ENCODE measurements at regions not wholly inside any gene's neighbourhood (a gene's known extent, or its start where the extent isn't known, plus 50 kb on each side); places are given as distances from the start of the nearest gene placed in this dataset.

DNA sequence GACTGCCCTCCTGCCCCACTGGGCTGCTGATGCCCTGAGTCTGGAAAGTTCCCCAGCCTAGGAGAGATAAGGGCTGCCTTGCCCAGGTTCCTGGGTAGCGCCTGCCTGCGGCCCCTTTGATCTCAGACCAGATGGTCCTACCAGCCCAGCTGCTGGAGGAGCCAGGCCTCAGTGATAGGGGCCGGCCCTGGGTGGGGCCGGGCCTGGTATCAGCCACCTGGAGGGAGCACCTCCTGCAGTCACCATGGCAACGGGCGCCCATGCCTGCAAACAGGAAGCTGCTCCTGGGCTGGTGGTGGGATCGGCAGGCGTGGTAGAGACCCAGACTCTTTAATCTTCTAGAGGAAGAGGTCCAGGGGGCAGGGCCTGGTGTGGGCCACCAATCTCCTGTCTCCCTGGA, 119.7 kb upstream of the WNT4 start:
- in situ Hi-C loops (cut with MboI; ENCODE audit: low sequenced_read_pairs) = no loop called here

DNA sequence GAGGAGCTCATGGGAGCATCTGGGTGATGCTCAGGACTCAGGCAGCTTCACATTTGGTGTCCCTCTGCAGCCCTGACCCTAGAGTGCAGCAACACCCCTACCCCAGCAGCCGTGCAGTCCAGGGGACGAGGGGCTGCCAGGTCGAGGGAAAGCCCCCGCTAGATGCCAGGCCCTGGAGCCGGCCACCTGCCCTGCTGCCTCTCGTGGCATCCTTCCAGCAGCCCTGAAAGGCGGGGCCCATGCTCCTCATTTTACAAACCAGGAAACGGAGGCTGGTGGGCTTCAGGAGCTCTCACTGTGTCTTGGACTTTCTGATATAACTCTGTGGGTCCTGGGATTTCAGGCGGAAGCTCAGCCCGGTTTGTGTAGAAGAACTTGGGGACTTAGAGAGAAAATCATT, 120.5 kb upstream of the WNT4 start:
- in situ Hi-C loops (cut with MboI; ENCODE audit: low sequenced_read_pairs) = no loop called here

DNA sequence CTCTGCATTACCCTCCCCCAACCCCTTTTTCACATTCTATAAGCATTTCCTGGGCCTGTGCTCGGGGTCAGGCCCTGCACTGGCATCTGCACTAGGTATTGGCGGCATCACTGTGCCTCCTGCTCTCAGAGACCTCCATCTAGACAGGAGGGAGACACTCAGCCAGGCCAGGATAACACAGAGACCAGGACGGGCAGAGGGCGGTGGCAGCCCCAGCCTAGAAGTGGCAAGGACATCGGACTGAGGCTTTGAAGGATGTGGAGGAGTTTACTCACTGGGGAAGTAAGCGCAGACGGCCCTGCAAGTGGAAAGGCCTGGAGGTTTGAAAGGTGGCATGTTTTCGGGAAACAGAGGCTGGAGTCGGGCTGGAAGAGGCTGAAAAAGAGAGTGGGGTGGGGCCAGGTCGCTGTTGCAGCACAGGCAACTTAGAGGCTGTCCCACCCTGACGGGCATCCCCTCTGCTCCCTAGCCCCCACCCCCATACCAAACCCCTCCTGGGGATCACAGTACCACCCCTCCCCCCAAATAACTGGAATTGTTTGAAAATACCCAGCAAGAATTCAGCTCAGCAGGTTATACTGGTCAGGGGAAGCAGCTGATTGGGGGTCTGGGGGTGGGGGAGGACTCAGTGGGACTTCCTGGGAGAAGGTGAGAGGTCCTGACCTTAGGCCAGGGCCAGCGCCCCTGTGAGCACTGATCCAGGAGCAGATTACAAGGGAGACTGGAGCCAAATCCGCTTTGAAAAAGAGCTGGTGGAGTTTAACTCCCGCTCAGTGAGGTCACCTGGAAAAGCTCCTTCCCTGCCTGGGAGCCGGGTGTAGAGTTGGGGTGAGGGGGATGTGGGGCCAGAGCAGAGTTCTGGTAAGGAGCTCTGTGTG, 121.8 kb upstream of the WNT4 start:
- in situ Hi-C loops (cut with MboI; ENCODE audit: low sequenced_read_pairs) = no loop called here

DNA sequence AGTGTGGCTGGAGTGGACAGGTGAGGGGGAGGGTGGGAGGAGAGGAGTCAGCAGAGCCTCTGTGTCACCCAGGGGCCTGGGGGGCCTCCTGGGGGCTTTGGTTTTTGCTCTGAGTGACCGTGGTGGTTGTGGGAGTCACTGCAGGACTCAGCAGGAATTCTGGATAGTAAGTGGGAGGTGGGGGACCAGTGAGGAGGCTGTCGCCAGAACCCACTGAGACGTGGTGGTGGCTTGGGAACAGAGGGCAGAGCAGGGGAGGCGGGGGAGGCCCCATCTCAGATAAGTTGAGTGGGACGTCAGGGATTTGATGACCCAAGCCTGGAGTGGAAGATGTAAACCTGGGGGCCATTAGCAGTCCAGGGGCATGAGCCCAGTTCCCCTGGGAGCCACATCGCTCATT, 123.2 kb upstream of the WNT4 start:
- in situ Hi-C loops (cut with MboI; ENCODE audit: low sequenced_read_pairs) = no loop called here

DNA sequence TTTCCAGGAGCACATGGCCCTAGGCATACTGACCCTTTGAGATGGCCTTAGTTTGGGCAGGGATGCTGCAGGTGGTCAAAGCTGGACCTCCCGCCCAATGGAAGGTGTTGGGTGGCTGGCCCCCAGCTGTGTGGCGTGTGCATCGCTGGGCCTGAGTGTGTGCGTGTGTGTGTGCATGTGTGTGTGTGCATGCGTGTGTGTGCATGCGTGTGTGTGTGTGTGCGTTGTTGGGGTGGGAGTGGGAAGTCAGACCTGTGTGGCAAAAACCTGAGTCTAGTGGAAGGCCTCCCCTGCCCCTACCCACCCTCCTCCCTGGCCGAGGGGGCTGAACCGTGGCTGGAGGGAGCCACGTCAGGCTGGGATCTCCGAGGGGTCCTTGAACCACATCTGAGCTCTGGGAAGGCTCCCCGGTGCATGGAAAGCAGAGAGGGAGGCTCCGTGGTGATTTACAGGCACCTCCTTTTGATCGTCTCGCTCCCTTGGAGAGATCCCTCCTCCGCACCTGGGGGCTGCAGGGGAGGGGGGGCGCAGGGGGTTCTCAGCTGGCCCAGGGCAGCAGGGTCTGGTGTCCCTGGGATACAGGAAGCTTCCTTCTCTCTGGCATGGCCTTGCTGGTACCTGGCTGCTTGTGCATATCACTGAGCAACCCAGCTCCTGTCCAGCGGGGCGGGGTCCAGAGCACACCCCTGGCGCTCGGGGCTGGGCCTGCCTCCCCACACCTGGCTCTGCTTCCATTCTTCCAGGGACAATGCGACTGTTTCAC, 124.7 kb upstream of the WNT4 start:
- in situ Hi-C loops (cut with MboI; ENCODE audit: low sequenced_read_pairs) = no loop called here

DNA sequence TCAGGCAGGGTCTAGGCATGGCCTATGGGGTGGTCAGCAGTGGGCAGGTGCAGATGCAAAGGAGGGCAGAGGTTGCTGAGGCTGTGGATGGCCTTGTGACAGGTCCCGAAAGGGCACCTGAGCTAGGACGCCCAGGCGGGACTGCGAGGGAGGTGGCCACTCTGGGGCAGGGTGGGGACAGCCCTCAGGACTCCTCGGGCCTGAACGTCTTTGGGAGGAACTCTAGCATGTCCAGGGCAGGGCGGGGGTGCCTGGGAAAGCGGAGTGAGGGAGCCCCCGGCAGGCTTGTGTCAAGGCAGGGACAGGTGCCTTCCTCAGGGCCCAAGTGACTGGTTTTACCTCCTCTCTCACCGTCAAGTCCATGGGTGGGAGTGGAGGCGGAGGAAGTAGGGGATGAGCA, 125.4 kb upstream of the WNT4 start:
- in situ Hi-C loops (cut with MboI; ENCODE audit: low sequenced_read_pairs) = no loop called here

DNA sequence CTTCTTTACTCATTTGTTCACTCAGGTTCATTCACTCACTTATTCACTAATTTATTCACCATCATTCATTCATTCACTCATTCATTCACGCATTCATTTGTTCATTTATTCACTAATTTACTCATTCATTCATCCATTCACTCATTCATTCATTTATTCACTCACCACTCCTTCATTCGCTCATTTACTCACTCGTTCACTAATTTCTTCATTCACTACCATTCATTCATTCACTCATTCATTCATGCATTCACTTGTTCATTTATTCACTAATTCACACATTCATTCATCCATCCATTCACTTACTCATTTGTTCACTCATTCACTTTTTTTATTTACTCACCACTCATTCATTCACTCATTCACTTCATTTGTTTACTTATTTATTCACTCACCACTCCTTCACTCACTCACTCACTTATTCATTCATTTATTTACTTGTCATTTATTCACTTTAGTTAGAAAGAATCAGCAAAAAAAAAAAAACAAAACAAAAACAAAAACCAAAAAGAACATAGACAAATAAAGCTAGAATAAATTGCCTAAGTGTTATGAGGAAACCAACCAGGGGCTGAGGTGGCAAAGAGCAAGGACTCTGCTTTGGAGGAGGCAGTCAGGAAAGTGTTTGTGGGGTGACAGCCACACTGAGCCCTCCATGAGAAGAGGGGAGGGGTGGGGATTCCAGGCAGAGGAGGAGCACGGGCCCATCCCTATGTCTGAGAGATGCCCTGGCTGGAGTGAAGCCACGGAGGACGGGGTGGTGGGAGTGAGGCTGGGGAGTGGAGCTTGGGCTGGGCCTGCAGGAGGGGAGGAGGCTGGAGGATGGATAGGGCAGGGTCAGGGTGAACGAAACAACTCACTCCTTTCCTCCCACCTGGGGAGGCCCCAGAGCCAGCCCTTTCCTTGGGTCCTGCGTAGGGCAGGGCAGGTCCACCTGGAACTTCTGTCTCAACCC, 129.2 kb upstream of the WNT4 start:
- in situ Hi-C loops (cut with MboI; ENCODE audit: low sequenced_read_pairs) = no loop called here

DNA sequence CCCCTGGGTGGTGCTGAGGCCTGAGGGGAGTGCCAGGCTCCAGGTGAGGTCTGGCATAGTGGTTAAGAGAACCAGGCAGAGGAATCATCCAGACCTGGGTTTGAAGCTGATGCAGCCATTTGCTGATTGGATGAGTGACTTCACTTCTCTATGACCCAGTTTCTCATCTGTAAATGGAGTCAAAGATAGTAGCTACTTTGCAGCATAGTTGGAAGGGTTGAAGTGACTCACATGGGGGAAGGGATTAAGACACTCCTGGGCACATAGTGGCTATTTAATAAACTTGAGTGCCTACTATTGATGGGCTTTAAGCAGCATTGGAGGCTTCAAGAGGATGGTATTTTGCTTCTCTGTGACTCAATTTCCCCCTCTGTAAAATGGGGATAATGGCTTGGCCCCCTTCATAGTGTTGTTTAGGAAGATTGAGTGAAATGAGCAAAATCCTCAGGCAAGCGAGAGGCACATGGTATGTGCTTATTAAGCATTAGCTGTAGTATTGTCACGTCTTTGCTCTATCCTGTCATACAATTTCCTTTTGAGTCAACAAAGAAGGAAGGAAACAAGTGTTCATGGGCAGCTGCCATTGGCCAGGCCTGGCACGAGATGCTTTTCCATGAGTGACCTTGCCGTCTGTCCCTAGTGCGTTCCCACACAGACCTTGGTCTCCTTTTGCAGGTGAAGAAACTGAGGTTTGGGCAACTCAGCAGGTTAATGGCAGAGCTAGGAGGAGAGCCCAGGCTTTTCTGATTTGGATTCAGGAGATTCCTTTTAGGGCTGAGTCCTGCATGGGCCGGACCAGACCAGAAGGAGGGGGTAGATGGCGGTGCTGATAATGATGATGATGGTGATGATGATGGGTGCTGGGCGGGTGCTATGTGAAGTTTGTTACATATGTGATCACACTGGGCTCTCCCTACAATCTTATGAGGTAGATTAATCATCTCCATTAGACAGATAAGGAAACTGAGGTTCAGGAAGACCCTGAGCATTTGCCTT, 131.1 kb upstream of the WNT4 start:
- in situ Hi-C loops (cut with MboI; ENCODE audit: low sequenced_read_pairs) = no loop called here

DNA sequence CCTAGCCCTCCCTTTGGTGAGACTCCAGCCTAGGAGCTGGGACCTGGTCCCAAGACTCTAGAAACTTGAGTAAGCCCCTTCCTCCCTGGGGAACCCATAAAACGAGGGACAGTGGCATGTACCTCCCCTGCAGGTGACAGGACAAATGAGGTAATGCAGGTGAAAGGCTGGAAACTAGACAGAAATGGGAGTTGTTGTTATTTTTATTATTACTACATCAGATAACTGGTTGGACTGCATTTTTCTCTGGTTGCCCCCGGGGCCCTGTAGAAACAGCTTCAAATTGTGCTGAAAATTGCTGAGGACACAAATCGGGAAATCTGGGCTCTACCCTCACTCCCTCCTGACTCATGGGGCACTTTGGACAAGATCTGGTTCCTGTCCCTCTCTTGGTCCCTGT, 132.3 kb upstream of the WNT4 start:
- in situ Hi-C loops (cut with MboI; ENCODE audit: low sequenced_read_pairs) = no loop called here

DNA sequence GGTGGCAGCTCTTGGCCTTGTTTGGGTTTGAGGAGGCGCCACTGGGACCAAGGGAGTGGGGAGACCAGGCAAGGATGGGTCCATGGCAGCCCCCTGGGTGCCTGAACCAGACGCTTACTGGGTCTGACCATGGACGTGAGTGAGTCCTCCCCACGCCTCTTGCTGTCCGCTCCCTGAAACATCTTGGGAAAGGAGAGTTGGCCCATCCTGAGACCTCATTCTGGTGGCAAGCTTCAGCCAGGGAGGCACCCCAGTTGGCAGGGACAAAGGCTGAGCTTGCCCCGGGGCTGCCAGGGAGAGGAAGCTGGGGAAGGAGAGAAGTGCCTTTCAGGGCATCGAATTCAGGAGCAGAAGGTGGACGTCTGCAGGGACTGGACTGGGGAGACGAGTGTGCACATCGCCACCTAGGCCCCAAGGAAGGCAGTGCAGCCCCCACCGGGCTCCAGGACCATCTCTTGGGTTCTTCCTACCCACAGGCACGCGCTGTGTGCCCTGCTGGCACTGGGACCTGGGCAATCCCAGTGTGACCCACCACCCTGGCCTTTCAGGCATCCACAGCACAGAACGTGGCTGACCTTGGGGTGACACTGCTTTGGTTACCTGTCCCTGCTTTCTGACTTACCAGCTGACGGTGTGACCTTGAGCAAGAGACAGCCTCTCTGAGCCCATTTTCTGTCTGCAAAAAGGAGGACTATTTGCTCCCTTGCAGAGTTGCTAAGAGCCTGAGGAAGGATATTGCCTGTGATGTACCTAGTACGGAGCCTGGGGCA, 132.9 kb upstream of the WNT4 start:
- in situ Hi-C loops (cut with MboI; ENCODE audit: low sequenced_read_pairs) = no loop called here

DNA sequence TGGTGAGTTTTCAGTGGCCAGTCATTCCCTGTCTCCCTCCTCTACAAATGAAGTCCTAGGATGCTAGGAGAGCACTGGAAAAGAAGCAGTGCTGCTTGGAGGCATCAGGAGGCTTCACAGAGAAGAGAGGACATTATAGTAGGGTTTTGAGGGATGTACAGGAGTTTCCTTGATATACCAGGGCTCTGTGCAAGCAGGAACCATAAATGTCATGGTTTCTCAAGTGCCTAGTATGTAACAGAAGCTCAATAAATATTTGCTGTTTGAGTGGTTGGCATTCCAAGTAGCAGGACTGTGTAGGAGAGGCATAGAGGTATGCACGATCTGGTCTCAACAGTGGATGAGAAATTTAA, 133.5 kb upstream of the WNT4 start:
- in situ Hi-C loops (cut with MboI; ENCODE audit: low sequenced_read_pairs) = no loop called here

DNA sequence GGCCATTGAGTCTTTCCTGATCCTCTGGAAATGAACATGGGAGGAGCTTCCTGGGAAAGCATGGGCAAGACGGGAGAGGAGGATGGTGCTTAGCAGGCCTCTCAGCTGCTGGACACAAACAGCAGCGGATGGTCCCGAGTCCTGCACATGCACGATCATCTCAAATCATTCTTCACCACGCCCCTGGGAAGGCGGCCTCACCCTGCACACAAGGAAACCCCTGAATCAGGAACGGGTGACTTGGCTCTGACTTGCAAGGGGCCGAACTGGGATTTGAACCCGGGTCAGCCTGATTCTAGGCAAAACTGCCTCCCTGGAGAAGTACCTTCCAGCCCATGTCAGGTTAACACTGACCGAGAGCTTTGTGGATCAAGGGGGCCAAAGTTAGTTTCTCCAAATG, 134.8 kb upstream of the WNT4 start:
- in situ Hi-C loops (cut with MboI; ENCODE audit: low sequenced_read_pairs) = no loop called here

DNA sequence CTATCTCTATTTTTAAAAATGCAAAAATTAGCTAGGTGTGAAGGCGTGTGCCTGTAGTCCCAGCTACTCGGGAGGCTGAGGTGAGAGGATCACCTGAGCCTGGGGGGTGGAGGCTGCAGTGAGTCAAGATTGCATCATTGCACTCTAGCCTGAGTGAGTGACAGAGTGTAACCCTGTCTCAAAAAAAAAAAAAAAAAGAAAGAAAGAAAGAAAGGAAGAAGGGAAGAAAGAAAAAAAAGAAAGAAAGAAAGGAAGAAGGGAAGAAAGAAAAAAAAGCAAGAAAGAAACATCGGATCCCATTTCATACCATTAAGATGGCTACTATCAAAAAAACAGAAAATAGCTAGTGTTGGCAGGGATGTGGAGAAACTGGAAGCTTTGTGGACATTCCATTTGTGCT, 136.8 kb upstream of the WNT4 start:
- in situ Hi-C loops (cut with MboI; ENCODE audit: low sequenced_read_pairs) = no loop called here

DNA sequence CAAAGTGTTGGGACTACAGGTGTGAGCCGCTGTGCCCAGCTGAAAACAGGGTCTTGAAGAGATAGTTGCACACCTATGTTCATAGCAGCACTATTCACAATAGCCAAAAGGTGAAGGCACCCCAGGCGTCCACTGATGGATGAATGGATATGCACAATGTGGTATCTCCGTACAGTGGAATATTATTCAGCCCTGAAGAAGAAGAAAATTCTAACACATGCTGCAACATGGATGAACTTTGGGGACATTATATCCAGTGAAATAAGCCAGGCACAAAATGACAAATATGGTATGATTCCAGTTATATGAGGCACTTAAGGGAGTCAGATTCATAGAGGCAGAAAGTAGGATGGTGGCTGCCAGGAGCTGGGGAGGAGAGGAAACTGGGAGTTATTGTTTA, 137.6 kb upstream of the WNT4 start:
- in situ Hi-C loops (cut with MboI; ENCODE audit: low sequenced_read_pairs) = no loop called here

DNA sequence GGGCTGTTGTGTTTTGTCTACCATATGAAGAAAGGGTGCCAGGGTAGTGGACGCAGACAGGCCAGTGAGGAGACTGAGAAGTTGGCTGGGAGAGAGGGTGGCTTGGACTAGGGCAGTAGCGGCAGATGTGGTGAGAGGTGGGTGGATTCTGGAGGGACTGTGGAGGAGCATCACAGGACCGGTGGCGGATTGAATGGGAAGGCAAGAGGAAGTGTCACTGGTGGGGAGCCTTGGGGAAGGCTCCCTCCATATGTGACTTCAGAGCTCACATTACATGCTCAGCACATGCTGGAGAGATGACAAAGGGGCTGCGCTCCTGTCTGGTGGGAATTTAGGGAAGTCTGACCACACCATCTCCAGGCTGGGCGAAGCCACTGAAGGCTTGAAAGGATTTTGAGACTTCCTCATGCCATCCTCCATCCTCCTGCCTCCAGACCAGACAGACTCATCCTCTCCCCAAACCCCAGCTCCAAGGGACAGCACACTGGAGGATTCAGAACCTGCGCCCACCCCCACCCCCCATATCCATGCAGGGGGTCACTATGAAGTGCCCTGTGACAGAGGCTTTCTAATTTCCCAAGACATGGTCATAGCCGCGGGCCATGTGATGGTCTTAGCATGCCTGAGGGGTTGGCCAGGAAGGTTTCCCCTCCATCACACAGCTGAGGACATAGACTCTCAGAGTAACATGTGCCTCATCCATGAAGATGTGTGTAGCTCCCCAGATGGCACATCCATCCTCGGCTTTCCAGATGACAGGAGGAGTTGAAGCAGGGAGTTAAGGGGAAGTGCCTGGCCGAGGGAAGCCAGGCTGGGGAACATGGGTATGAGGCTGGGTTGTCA, 138.8 kb upstream of the WNT4 start:
- in situ Hi-C loops (cut with MboI; ENCODE audit: low sequenced_read_pairs) = no loop called here

DNA sequence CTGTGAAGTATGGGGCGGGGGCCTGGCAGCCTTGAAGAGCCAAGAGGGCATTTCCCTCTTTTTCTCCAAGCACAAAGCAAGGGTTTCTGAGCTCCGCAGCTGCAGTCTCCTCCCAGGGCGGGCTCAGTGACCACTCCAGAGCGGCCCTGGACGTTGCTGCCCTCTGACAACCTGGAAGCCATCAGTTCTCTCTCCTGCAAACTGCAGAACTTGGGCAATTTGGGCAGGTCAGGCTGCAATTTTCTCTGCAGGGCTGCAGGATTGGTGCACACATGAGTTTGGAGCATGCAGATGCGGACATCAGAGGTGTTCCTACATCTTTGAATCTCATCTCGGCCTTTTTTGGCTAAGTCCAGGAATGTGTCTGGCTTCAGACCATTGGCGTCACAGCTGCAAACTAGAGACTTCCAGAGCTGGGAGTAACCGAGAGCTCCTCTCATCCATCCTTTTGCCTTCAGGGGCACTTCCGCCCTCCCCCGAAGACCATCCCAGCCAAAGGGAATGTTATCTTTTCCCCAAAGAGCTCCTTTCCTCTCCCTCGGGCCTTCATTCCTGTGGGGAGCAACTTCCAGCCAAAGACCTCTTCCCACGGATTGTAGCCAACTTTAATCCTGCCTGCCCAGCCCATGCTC, 139.6 kb upstream of the WNT4 start:
- in situ Hi-C loops (cut with MboI; ENCODE audit: low sequenced_read_pairs) = no loop called here

DNA sequence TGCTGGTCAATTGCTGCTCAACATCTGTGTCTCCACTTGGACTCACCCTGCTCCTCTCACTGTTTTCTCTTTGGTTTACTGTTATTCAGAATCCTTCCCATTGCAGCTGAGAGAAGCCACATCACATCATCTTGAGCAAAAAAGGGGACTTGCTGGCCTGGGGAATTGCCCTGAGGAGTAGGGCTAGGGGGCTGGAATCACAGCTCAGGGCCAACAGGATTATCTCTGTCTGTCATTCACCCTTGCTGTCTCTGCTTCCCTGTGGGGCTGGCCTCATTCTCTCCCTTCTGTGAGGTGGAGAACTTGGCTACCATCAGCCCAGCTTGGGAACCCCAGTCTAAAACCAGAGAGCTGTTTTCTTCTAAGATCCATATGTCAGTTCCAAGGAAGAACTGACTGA, 140.7 kb upstream of the WNT4 start:
- in situ Hi-C loops (cut with MboI; ENCODE audit: low sequenced_read_pairs) = no loop called here

DNA sequence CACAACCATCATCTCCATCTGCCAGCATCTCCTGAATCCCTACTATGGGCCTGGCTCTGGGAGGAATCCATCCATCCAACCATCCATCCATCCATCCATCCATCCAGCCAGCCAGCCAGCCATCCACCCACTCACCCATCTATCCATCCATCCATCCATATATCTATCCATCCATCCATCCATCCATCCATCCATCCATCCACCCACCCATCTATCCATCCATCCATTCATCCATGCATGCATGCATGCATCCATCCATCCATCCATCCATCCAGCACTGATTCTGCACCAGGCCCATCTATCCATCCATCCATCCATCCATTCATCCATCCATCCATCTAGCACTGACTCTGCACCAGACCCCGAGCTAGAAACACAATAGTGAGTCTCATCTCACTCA, 141.3 kb upstream of the WNT4 start:
- in situ Hi-C loops (cut with MboI; ENCODE audit: low sequenced_read_pairs) = no loop called here

Measured in HL-60/S4 (cell line).